NCI-H446 (cell line): ENCODE measurements at regions not wholly inside any gene's neighbourhood (a gene's known extent, or its start where the extent isn't known, plus 50 kb on each side); places are given as distances from the start of the nearest gene placed in this dataset.
"Not testable (repeated sequence)": the region's sequence is repeated elsewhere in the genome, so short reads cannot be mapped to it uniquely, and the experiment has no call there.

Experiments used
- DNase-seq, 2 experiments: peaks; one replicate each; lab custom pipeline; 2025; lab: John Stamatoyannopoulos, UW

DNA sequence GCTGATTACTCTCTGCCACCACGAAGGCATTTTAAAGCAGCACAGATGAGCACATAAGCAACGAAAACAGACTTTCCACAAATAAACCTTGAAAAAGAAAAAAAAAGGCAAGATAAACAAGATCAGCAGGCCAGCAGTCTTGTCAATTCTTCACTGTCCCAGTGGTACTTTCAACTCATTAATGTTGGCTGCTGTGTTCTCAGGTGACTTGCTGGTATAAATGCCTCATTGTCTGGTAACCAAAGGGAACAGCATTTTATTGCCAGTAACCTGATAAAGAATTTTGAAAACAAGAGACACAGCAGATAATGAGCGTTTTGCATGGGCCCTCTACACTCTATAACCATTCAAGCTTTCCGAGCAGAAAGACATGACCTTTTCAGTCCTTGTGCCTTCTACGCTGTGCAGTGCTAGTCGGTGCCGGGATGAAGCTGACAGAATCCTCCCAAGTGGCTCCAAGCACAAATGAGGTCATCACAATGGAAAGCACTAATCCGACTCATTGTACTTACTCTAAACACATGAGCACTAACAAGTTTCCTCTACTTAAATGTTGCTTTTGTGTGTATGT lies 242.9 kb upstream of the FRG1 start:
- DNase-seq, result not testable (repeated sequence)

DNA sequence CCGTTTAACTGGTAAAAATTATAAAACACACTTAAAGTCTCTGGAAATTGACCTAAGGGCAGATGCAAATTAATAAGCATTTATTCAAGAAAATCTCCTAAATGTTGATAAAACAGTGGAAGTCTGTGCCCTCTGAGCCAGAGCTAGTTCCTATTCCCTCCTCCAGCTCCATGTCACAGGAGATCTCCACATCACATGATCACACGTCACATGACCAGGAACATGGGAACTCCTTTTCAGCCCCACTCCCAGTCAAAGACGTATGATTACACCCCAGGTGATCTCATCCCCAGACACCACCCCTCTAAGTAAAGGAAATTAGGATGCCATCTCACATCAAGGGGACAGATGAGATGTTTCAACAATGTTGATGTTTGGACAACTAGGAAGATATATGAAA lies 237.7 kb upstream of the FRG1 start:
- DNase-seq, result peak in 1 of 2 experiments; percentile 11

DNA sequence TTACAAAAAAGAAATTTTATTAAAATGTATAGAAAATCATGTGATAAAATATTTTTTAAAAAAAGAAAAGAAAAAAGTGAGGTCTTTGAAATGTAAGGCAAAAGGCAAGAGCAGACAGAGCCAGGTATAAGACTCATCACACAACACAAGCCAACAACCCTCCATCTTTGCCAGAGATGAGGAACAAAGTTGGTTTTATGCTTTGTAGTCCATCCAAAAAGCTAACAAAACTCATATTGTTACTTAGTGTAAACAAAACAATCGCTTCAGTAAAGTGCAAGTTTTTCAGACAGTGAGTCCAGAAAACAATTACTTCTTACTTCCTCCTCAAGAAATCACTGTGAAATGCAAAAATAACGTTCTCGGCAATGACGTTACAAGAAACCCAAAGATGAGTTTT lies 233.9 kb upstream of the FRG1 start:
- not testable (repeated sequence) for DNase-seq

DNA sequence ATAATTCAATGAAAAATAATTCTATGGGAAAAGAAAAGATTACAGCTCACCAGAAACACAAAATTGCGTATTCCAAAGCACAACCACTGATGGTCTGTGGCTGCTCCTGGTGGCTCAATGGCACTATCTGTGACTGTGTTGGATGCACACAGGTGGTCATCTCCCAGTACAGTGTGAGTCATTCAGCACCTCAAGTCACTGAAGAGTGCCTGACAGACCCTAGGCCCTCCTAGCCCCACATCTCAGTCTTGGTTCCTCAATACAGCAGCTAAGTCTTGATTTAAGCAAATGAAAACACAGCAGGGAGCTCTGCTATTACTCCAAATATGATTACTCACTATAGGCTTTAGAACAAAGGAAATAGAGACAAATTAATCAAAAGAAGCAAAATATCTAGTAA lies 233.4 kb upstream of the FRG1 start:
- not testable (repeated sequence) for DNase-seq

DNA sequence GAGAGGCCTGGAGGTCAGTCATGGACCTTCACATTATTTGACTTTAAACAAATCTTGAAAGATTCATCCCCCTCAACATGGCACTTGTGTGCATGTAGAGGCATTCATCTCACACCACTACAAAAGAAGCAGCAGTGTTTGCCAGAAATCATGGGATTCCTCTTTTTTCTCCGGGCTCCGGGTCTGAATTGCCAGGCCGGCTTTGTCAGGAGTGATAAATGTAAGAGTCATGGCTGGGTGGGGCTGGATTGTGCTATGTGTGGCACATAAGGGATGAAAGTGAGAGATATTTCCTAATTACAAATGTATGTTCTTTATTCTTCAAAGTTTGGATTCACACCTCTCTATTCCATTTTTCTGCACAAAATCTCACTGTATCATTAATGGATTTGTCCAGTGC lies 228.7 kb upstream of the FRG1 start:
- not testable (repeated sequence) for DNase-seq

DNA sequence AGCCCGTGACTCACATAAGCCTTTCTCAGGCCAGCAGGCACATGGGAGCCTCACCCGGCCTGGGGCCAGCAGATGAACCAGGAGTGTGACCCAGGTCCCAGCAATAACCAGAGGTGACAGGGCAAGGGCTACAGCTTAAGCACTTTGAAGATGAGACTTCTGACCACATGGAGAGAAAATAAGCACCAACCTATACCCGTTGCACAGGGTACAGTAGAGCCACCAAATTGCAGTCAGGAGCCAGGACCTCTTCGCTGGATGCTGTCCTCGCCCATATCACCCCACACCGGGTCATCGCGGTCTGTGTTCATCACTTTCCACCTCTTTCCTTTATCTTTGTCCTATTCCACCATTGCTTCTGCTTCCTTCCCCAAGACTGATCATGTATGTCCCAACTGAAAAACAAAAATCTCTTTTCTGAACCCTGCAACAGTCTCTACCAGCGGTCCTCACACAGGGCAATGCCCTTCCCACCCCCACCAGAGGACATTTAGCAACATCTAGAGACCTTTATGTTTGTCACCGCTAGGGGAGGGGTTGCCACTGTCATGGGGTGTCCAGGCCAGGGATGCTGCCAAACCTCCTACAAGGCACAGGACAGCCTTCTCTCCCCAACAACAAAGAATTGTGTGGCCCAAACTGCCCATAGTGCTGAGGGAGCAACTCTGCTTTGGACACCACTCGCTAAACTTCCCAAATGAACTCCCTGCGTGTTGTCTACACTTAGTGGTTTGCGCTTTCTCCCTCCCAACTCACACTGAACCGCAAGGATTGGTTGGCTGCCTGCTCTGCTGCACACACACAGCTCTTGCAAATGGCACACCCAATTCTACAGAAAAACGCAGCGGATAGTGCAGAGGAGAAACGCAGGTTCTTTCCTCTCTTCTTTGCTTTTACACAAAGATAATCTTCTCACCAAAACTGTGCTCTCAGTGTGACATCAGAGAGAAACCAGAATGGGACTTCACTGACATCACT lies 219.4 kb upstream of the FRG1 start:
- not testable (repeated sequence) for DNase-seq

DNA sequence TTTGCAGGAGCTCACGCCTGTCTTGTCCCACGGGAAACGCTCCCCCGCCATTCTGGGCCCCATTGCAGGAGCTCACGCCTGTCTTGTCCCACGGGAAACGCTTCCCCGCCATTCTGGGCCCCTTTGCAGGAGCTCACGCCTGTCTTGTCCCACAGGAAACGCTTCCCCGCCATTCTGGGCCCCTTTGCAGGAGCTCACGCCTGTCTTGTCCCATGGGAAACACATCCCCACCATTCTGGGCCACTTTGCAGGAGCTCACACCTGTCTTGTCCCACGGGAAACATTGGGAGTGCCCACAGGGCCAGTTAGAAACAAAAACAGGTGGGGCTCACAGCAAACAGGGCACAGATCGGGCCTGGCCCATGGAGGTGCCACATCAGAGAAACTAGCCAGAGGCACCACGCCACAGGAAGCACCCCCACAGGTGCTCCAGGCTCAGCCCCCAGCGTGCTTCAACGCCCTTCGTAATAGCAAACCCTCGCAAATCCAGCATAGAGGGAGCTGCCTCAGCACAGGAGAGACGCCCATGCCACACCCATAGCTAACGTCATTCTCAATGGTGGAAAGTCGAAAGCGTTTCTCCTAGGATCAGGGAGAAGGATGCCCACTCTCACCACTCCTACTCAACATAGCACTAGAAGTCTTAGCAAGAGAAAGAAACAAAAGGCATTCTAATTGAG lies 218.2 kb upstream of the FRG1 start:
- DNase-seq, result peak; percentile 12 to 58

DNA sequence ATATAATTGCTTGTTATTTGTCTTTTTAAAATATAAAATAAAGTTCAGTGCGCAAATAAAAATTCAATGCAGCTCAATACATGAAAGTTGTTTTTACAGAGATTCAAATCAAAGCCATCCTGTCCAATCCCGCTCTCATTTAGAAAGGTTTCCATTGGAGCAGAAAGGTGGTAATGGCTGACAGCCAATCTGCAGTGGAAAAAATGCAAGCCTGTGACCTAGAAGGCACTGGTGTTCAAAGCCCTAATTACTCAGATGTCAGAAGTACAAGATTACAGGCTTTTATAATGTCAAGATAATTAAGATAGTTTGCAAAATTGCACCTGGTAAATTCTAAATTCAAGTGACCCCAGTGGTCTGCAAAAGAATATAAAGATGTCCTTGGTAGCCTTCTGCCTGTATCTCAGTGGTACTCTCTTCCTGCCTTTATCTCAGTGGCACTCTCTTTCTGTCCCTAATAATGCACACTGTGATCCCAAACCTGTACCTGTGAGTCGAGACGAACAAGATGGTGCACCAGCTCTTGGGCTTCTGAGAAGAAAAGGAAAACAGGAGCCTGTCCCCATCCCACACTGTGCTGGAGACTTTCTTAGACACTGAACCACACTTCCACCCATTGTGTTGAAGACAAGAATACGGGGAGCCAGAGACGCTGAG lies 212.6 kb upstream of the FRG1 start:
- not testable (repeated sequence) for DNase-seq

DNA sequence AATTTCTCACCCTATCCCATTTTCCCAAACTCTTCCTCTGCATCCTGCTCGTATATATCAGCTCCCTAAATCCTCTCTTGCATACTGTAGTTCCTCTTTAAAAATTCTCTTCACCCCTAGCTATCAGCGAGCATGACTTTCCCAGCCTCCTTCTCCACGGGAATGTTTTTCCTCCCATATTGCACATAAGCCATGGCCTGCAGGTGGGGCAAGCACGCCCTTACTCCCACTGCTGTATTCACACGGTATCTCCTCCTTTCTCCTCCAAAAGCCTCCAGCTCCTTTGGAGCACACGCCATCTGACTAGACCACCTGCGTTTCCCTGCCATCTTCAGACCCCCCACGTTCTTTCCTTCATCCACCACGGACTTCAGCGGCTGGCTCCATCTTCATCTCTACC lies 208.7 kb upstream of the FRG1 start:
- DNase-seq, result not testable (repeated sequence)

DNA sequence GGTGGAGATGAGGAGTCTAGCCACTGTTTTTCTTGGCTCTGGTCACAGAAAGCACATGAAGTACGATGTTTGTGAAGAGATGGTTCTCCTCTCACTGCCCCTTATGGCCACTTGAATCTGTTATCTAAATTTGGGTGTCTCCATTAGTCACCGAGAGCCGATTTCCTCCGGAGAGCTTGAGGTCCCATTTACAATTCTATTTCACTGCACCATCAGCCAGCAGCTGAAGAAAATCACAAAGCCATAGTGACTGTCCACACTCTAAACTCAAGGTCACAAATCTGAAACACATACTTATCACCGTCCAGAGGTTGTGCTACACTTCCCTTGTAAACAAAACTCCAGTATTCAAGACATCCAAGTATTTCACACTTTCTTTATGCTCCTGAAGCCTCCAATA lies 207.2 kb upstream of the FRG1 start:
- not testable (repeated sequence) for DNase-seq

DNA sequence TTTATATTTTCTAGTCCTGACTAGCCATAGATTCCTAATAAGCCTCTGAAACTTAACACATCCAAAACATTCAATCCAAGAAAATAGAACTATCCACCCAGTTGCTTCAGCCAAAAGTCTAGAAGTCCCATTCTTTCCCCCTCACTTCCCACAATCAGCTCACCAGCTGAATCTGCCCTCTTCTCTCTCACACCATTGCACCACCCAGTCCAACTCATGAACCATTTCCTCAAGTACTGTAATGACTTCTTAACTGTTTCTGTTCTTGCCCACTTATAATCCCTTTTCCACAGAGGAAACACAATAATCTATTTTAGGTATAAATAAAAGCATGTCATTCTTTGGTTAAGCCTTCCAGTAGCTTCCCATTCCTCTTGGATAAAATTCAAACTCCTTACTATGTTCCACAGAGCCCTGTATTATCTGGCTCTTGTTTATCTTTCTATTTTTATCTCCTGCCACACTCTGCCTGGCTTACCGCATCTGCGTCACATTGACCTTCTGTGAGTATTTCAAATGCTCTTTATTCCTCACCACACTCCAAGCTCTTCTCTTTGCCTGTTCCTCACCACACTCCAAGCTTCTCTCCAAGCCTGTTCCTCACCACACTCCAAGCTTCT lies 205.9 kb upstream of the FRG1 start:
- not testable (repeated sequence) for DNase-seq

DNA sequence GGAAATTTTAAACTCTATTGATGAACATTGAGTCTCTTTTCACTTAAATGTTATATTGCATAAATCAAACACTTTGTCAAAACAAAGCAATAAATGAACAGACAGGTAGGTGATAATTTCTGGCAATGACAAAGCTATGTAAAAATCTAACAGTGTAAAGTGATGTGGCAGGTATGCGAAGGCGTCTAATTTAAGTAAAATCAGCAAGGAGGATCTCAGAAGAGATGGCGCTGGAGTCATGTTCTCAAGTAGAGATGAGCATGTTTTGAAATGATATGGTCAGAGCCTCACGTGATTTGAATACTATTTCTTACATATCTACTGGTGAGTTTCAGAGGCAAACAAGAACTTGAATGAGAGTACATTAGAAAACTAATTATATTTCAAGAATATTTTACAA lies 204.0 kb upstream of the FRG1 start:
- not testable (repeated sequence) for DNase-seq

DNA sequence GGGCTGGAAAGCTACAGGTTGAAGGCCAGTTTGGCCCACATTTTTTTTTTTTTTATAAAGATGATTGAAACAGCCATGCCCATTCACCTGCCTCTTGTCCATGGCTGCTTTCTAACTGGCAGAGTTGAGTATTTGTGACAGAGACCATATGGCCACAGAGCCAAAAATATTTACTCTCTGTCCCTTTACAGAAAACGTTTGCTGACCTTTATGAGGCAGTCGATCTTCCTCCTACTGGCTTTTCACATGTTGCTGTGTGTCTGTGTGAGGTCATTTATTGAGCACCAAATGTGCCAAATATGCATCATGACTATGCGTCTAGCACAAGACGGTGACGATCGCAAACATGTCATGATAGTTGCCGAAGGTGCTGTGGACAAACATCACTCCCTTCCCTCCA lies 200.6 kb upstream of the FRG1 start:
- DNase-seq, result not testable (repeated sequence)

DNA sequence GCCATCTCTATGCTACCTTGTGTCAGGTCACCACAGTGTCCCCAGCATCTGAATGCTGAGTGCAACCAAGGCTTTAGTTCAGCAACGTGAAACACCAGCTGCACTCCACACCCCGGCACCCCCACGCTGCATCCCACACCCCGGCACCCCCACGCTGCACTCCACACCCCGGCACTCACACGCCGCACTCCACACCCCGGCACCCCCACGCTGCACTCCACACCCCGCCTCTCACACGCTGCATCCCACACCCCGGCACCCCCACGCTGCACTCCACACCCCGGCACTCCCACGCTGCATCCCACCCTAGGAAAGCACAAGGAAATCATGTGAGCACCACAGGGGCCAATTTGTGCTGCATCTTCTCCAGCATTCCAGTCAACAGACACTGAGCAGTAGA lies 199.8 kb upstream of the FRG1 start:
- DNase-seq, result no peak

DNA sequence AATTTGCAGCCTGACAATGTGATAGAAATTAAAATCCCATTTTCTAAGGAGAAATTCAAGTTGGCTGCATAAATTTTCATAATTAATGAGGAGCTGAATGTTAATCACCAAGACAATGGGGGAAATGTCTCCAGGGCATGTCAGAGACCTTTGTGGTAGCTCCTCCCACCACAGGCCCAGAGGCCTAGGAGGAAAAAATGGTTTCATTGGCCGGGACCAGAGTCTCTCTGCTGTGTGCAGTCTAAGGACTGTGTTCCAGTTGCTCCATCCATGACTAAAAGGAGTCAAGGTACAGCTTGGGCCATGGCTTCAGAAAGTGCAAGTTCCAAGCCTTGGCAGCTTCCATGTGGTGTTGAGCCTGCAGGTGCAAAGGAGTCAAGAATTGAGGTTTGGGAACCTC lies 187.6 kb upstream of the FRG1 start:
- DNase-seq, result not testable (repeated sequence)

DNA sequence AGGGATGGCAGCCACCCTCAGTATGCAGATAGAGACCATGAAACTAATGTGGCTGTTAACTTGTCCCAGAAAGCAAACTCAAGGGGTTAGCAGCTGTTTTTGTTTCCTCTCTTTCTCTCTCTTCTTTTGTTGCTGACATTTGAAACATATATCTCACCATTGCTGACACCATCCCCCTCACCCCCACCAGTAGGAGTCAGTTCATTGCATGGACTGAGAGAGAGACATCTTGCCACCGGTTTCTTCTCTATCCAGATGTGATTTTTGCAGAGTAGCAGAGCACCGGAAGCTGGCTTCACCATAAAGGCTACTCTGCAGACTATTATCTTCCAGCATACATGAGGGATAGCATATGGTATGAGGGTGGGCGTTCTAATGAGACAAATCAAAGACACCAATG lies 177.1 kb upstream of the FRG1 start:
- DNase-seq, result no peak

DNA sequence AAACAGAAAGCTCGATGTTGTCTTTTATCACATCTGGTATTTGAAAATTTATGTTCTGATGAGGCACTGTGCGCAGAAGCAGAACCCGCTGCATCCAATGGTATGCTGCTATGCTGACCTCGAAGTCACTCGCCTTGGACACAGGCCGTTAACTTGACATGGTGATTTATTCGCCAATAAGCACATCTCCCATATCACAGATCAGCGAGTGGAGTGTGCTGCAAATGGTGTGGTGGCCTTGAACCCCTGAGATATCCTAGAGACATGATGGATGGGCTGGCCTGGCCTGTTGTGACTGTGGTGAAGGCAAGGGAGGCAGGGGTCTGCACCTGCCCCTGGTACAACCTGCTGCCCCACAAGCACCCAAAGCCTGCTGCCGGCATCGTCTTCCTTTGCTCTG lies 175.4 kb upstream of the FRG1 start:
- no peak for DNase-seq

DNA sequence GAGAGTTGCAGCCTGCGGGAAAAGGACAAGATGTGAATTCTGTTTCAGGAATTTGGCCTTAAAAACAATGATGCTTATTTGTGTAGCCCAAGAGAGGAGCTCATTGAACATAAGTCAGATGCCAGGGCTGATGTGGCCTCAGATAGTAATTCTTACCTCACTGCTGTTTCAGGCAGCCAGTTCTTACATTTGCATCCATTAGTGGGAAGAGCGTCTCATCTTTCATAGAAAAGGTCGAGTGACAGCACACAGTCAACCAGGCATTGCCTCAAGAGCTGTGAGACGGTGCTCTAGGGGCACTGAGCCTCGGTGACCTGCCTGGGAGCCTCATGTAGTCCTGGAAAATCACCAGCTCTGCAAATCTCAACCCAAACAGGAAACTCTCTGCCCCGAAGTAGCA lies 174.9 kb upstream of the FRG1 start:
- no peak for DNase-seq

DNA sequence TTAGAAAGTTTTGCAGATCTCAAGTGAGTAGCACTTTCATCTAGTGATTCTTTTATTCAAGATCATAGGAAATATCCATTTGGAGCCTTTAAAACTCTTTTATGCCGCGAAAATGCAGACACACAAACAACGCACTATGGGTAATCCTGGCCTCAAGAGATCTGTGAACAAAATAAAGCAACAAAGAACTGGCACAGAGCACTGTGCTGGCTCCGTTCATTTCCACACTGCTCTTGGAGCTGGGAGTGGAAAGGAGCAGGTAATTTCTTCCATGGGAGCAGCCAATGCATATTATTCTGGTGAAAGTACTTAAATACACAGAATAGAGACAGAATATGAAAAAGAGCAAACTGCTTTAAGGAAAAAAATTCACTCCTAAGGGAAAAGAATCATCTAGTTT lies 172.7 kb upstream of the FRG1 start:
- DNase-seq, result no peak

DNA sequence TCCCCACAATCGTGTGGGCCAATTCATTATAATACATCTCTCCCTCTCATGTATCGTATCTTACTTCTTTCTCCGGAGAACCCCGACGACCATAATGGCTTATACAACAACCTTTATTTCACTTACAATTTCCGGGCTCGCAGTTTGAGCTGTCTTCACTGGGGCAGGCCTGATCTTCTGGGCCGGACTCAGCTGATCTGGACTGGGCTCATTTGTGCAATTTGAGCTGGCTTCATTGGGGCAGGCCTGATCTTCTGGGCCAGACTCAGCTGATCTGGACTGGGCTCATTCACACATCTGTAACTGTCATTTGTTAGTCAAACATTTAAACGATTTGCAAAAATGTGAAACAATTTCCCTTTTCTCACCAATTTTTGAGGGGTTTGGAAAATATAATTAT lies 171.5 kb upstream of the FRG1 start:
- no peak for DNase-seq

DNA sequence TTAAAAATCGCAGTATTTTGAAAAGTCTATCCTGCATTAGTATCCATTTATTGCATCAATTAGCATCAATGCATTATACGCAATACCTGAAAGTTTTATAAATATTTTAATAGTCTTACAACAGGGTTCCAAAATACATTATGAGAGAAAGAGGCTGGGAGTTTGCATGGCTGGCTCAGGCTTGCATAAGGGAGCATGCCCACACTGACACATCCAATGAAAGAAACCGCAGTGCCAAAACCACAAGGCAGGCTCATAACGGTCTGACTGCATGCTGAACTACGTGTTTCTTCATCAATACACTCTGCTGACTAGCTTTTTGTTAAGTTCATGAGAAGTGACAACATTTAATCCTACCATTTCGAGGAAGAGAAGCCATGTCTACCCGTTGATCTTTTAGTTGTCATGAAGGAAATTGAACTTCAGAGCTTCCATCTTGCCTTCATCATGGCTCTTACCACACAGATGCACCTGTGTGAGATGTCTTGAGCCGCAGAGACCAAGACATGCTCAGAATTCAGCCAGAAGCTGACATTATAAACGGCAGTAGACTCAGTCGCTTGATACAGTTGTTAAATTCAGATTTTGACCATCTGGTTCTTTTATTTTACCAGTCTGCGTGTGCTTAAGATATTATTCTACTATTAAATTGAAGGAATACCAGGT lies 168.8 kb upstream of the FRG1 start:
- no peak for DNase-seq
